Osteocyte (in vitro differentiated cells): ENCODE measurements at regions not wholly inside any gene's neighbourhood (a gene's known extent, or its start where the extent isn't known, plus 50 kb on each side); places are given as distances from the start of the nearest gene placed in this dataset.

Source experiments
- DNase-seq: peaks from one replicate; pipeline ENCODE4 v3.0.0; 2021; ENCODE audit warnings: mixed read lengths; ENCODE audit not compliant: unreplicated experiment; ENCODE audit errors: extremely low spot score
- H3K27ac Mint-ChIP-seq: one replicate; pipeline ENCODE4 v1.8.0; 2021; ENCODE audit warnings: mild to moderate bottlenecking, mixed read lengths; ENCODE audit not compliant: unreplicated experiment
- H3K27me3 Mint-ChIP-seq: one replicate; pipeline ENCODE4 v1.8.0; 2021; ENCODE audit warnings: mixed read lengths; ENCODE audit not compliant: unreplicated experiment
- H3K36me3 Mint-ChIP-seq: one replicate; pipeline ENCODE4 v1.8.0; 2021; ENCODE audit warnings: mixed read lengths; ENCODE audit not compliant: unreplicated experiment
- H3K4me1 Mint-ChIP-seq: one replicate; pipeline ENCODE4 v1.8.0; 2021; ENCODE audit warnings: mixed read lengths; ENCODE audit not compliant: unreplicated experiment
- H3K4me3 Mint-ChIP-seq: one replicate; pipeline ENCODE4 v1.8.0; 2021; ENCODE audit warnings: mild to moderate bottlenecking, moderate library complexity, mixed read lengths; ENCODE audit not compliant: unreplicated experiment
- H3K9me3 Mint-ChIP-seq: one replicate; pipeline ENCODE4 v1.8.0; 2021; ENCODE audit warnings: mixed read lengths; ENCODE audit not compliant: unreplicated experiment
- CTCF ChIP-seq: fragments of 200-600 bp; sonication (generic); IDR thresholded peaks from 2 replicates; pipeline ENCODE4 v1.5.0; 2021; ENCODE audit warnings: antibody characterized with exemption, mild to moderate bottlenecking, moderate library complexity

GRCh38 chr13:77429320-77430142 is 102.6 kb upstream of the MYCBP2 start:
- H3K27me3 Mint-ChIP-seq = peaks cover 18% of the 10 kb centered on the region
- TF ChIP-seq CTCF = no peak
- H3K27ac Mint-ChIP-seq = no peak overlapping the region
- H3K4me3 Mint-ChIP-seq = no peak overlapping the region
- H3K9me3 Mint-ChIP-seq = no peaks in the 10 kb centered on the region
- no peaks in the 10 kb centered on the region for H3K36me3 Mint-ChIP-seq
- H3K4me1 Mint-ChIP-seq = no peaks in the 10 kb centered on the region
- no peak for DNase-seq

DNA sequence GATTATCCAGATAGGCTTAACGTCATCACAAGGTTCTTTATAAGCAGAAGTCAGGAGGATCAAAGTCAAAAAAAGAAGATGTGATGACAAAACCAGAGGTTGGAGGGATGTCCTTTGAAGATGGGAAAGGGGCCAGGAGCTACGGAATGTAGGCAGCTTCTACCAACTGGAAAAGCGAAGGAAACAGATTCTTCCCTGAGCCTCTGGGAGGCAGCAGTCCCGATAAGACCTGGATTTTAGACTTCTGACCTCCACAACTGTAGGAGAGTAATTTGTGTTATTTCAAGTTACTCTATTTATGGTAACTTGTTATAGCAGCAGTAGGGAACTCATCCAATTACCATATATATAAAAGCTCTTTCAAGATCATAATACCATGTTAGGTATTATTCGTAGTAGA is 98.8 kb upstream of the MYCBP2 start:
- no peak overlapping the region for H3K27ac Mint-ChIP-seq
- H3K36me3 Mint-ChIP-seq = no peaks in the 10 kb centered on the region
- H3K9me3 Mint-ChIP-seq = peaks cover under 1% of the 10 kb centered on the region
- DNase-seq = no peak
- no peaks in the 10 kb centered on the region for H3K4me1 Mint-ChIP-seq
- no peak for TF ChIP-seq CTCF
- no peak overlapping the region for H3K4me3 Mint-ChIP-seq
- H3K27me3 Mint-ChIP-seq = peaks cover 13% of the 10 kb centered on the region

DNA sequence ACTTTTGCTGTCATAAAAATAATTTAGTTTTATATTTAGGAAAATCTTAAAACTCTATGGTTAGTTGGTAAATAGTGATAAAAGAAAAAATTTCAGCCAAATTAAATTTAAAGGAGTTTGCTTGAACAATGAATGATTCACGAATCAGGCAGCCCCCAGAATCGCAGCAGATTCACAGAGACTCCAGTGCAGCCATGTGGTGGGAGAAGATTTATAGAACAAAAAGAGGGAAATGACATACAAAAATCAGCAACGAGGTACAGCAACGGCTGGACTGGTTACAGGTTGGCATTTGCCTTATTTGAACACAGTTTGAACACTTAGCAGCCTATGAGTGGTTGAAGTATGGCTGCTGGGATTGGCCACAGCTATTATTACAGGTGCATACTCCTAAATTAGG is 96.4 kb upstream of the MYCBP2 start:
- TF ChIP-seq CTCF = no peak
- Mint-ChIP-seq H3K27me3 (peaks cover 19% of the 10 kb centered on the region), H3K36me3 (no peaks in the 10 kb centered on the region), H3K4me1 (no peaks in the 10 kb centered on the region), H3K27ac (no peak overlapping the region), H3K4me3 (no peak overlapping the region), H3K9me3 (peaks cover 6% of the 10 kb centered on the region)
- no peak for DNase-seq

DNA sequence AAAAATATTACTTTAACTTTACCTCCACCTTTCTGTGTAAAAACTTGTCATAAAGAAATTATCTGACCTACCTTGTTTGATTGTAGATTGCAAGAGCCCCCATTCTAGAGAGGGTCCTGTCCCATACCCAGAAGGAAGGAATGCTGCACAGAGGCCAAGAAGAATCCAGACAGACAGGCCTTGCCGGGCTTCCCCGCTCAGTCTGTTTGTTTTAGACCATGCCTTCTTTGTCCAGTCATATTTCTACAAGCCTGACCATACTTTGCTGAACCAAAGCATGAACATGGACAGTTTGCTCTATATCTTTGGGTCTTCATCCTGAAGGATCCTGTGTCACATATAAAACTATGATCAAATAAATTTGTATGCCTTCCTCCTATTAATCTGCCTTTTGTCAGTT is 95.8 kb upstream of the MYCBP2 start:
- H3K27me3 Mint-ChIP-seq = peaks cover 14% of the 10 kb centered on the region

GRCh38 chr13:77417897-77418296 is 91.0 kb upstream of the MYCBP2 start:
- DNase-seq = no peak
- H3K36me3 Mint-ChIP-seq = no peaks in the 10 kb centered on the region
- H3K4me3 Mint-ChIP-seq = no peak overlapping the region
- peaks cover 18% of the 10 kb centered on the region for H3K27me3 Mint-ChIP-seq
- no peaks in the 10 kb centered on the region for H3K4me1 Mint-ChIP-seq
- no peak for TF ChIP-seq CTCF
- peaks cover 6% of the 10 kb centered on the region for H3K9me3 Mint-ChIP-seq
- H3K27ac Mint-ChIP-seq = no peak overlapping the region

More for the DNA sequence above, 95.8 kb upstream of the MYCBP2 start:
- Mint-ChIP-seq H3K27ac (no peak overlapping the region), H3K4me1 (no peaks in the 10 kb centered on the region), H3K36me3 (no peaks in the 10 kb centered on the region), H3K4me3 (no peak overlapping the region), H3K9me3 (peaks cover 6% of the 10 kb centered on the region)
- TF ChIP-seq CTCF = no peak
- no peak for DNase-seq
